ENCODE measurements at regions not wholly inside any gene's neighbourhood (a gene's known extent, or its start where the extent isn't known, plus 50 kb on each side); places are given as distances from the start of the nearest gene placed in this dataset.

- POLR2A ChIA-PET: no interaction called here
- H3K36me3 Mint-ChIP-seq (ENCODE audit: low read depth): no peaks in the 10 kb centered on the region
- no peaks in the 10 kb centered on the region for H3K4me1 Mint-ChIP-seq
- no peaks in the 10 kb centered on the region for H3K9me3 Mint-ChIP-seq
- DNase-seq: no peak
- peaks cover 2% of the 10 kb centered on the region for H3K27me3 Mint-ChIP-seq
- no peak overlapping the region for H3K27ac Mint-ChIP-seq
- CTCF ChIA-PET: no interaction called here
- H3K4me3 Mint-ChIP-seq: no peak overlapping the region
Observed at GRCh38 chr4:3661989-3662388, 104.2 kb upstream of the ADRA2C start.

- Mint-ChIP-seq H3K27me3 (peaks cover 2% of the 10 kb centered on the region), H3K4me3 (no peak overlapping the region), H3K36me3 (ENCODE audit: low read depth) (no peaks in the 10 kb centered on the region), H3K9me3 (no peaks in the 10 kb centered on the region), H3K4me1 (no peaks in the 10 kb centered on the region), H3K27ac (no peak overlapping the region)
- ChIA-PET CTCF (no interaction called here), POLR2A (no interaction called here)
- DNase-seq: no peak
Observed at GRCh38 chr4:3660928-3661515, 105.2 kb upstream of the ADRA2C start.

DNA sequence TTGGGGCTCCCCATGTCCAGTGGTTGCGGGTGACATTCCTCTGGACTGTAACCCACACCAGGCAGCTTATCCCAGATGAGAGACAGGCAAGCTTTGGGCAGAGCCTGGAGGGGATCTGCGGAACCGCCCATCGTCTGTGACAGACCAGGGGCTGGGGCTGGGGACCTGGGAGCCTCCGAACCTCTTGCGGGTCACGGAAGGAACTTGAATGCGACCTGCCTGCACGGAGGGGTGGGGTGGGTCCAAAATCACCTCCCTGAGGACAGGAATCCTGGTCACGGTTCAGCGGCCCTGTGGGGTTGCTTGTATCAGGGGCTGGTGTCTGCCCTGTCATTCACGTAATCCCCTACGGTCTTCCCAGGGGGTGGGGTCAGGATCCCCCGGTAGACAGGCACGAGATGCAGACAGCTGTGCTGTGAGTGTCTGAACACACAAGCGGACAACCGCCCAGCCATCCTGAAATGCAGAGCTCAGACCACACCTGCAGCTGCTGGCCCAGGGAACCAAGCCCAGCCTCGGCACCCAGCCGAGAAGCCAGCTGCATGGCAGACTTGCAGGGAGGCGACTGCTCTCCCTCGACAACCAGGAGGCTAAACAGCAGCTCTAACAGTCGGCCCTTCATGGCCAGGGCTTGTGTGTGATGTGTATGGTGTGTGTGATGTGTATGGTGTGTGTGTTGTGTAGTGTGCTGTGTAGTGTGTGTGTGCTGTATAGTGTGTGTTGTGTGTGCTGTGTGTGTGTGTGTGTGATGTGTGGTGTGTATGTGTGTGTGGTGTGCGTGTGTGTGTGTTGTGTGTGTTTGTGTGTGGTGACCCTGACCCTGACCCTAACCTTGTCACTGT lies 105.9 kb upstream of the ADRA2C start:
- Mint-ChIP-seq H3K9me3 (no peaks in the 10 kb centered on the region), H3K36me3 (ENCODE audit: low read depth) (no peaks in the 10 kb centered on the region), H3K27me3 (peaks cover 2% of the 10 kb centered on the region), H3K27ac (no peak overlapping the region), H3K4me1 (no peaks in the 10 kb centered on the region), H3K4me3 (no peak overlapping the region)
- DNase-seq: no peak
- CTCF ChIA-PET: no interaction called here
- POLR2A ChIA-PET: no interaction called here

GRCh38 chr4:3659131-3659530 lies 107.1 kb upstream of the ADRA2C start:
- no peak overlapping the region for H3K27ac Mint-ChIP-seq
- H3K4me1 Mint-ChIP-seq: no peaks in the 10 kb centered on the region
- DNase-seq: no peak
- H3K4me3 Mint-ChIP-seq: no peak overlapping the region
- ChIA-PET CTCF (no interaction called here), POLR2A (no interaction called here)
- H3K27me3 Mint-ChIP-seq: peaks cover 2% of the 10 kb centered on the region
- no peaks in the 10 kb centered on the region for H3K9me3 Mint-ChIP-seq
- no peaks in the 10 kb centered on the region for H3K36me3 Mint-ChIP-seq (ENCODE audit: low read depth)

GRCh38 chr4:3658530-3658913 lies 107.7 kb upstream of the ADRA2C start:
- Mint-ChIP-seq H3K27me3 (peaks cover 2% of the 10 kb centered on the region), H3K4me3 (no peak overlapping the region), H3K9me3 (no peaks in the 10 kb centered on the region), H3K36me3 (ENCODE audit: low read depth) (no peaks in the 10 kb centered on the region), H3K27ac (no peak overlapping the region), H3K4me1 (no peaks in the 10 kb centered on the region)
- CTCF ChIA-PET: no interaction called here
- POLR2A ChIA-PET: no interaction called here
- DNase-seq: no peak

DNA sequence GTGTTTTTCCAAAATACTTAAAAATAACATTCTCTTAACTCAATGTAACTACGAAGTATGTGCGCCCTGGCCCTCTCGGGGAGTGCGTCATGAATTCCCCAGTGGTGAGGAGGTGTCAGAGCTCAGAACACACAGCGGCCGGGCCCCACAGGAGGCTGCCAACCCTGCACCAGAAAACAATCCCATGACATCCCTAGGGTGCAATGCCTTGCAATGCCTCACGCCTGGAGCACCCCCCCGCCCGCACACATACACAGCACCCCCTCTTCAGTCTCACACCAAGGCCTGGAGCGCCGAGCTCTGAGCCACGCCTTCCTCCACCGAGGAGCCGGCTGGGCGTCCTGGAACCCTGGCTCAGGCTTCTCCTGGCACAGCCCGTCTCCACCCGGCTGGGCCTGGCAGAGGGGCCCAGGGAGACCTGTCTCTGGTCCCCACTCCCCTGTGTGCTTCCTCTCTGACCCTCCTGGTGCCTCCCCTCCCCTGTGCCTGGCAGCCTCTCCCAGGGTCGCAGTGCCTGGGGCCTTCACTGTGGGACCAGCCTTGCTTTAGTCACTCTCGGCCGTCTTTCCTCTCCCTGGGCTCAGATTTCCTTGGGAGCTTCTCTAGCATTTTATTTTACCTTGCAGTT lies 108.2 kb upstream of the ADRA2C start:
- H3K36me3 Mint-ChIP-seq (ENCODE audit: low read depth): no peaks in the 10 kb centered on the region
- H3K9me3 Mint-ChIP-seq: no peaks in the 10 kb centered on the region
- POLR2A ChIA-PET: no interaction called here
- no peak overlapping the region for H3K4me3 Mint-ChIP-seq
- H3K4me1 Mint-ChIP-seq: no peaks in the 10 kb centered on the region
- CTCF ChIA-PET: no interaction called here
- DNase-seq: no peak
- H3K27ac Mint-ChIP-seq: no peak overlapping the region
- peaks cover 2% of the 10 kb centered on the region for H3K27me3 Mint-ChIP-seq

- Mint-ChIP-seq H3K27ac (no peak overlapping the region), H3K27me3 (peaks cover 2% of the 10 kb centered on the region), H3K36me3 (ENCODE audit: low read depth) (no peaks in the 10 kb centered on the region), H3K4me3 (no peak overlapping the region), H3K4me1 (no peaks in the 10 kb centered on the region), H3K9me3 (no peaks in the 10 kb centered on the region)
- no peak for DNase-seq
- POLR2A ChIA-PET: no interaction called here
- CTCF ChIA-PET: no interaction called here
Observed at GRCh38 chr4:3656416-3657356, 109.5 kb upstream of the ADRA2C start.

DNA sequence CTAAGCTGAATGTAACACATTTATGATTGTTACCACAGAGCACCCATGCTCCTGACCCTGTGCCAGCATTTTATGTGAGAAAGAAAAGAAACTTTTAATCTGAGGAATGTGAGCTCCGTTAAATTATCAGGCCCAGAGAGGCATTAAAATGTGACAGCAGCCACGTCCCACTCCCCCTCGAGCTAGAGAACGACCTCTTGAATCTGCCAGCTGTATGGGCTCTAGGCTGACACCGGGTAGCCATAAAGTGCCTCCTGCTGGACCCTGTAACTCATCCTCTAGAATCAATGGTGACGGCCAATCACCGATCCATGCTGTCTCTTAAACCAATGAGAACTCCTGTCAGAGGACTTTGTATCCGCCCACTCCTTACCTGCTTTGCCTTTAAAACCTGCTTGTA lies 110.2 kb upstream of the ADRA2C start:
- POLR2A ChIA-PET: no interaction called here
- H3K4me3 Mint-ChIP-seq: no peak overlapping the region
- H3K36me3 Mint-ChIP-seq (ENCODE audit: low read depth): no peaks in the 10 kb centered on the region

DNA sequence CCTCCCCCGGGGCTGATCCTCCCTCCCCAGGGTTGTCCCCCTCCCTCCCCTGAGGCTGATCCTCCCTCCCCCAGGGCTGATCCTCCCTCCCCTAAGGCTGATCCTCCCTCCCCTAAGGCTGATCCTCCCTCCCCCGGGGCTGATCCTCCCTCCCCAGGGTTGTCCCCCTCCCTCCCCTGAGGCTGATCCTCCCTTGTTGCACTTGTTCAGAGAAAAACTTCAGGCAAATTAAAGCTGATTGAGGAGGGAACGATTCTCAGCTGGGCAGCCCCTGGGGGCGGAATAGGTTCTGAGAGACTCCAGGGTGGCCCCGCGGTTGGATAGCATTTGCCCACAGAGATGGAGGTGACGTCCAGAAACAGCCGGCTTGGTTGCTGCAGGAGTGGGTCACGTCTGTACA lies 110.7 kb upstream of the ADRA2C start:
- DNase-seq: no peak
- Mint-ChIP-seq H3K4me1 (no peaks in the 10 kb centered on the region), H3K27ac (no peak overlapping the region), H3K9me3 (no peaks in the 10 kb centered on the region), H3K4me3 (no peak overlapping the region), H3K27me3 (peaks cover 2% of the 10 kb centered on the region), H3K36me3 (ENCODE audit: low read depth) (no peaks in the 10 kb centered on the region)
- ChIA-PET POLR2A (no interaction called here), CTCF (no interaction called here)

More for the DNA sequence above, 110.2 kb upstream of the ADRA2C start:
- H3K27me3 Mint-ChIP-seq: peaks cover 2% of the 10 kb centered on the region
- CTCF ChIA-PET: no interaction called here
- H3K4me1 Mint-ChIP-seq: no peaks in the 10 kb centered on the region
- no peak overlapping the region for H3K27ac Mint-ChIP-seq
- no peaks in the 10 kb centered on the region for H3K9me3 Mint-ChIP-seq
- no peak for DNase-seq

DNA sequence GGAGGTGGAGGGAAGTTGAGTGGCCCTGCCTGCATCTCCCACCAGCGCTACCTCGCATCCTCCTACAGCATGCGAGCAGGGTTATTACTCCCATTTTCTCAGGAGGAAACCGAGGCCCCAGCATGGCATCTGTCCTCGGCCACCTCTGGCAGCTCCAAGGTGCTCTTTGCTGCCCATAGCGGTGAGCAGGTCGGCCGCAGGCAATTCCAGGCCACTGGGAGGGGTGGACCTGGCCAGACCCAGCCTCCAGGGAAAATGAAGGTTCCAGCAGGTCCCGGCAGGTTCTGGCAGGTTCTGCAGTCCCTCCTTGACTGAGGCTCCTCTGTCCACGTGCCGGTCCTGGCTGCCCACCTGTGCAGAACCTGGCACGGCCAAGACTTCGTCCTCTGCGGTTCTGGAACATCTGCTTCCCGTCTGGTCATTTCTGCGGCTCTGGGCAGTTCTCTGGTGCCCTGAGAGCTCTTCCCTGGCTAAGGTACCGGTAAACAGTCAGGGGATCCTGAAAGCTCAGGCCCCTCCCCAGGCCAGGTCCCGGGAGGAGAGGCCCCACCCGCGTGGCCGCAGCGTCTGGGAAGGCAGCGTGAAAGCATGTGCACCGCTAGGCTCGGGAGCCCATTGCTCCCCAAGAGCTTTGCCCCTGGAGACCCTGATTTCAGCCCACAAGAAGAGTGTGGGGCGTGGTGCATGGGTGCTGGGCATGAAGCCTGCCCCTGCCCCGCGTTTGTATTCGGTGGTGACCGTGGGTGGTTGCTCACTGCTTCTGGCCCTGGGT lies 112.0 kb upstream of the ADRA2C start:
- Mint-ChIP-seq H3K27ac (no peak overlapping the region), H3K36me3 (ENCODE audit: low read depth) (no peaks in the 10 kb centered on the region), H3K4me3 (no peak overlapping the region), H3K27me3 (peaks cover 2% of the 10 kb centered on the region), H3K4me1 (no peaks in the 10 kb centered on the region), H3K9me3 (no peaks in the 10 kb centered on the region)
- ChIA-PET POLR2A (no interaction called here), CTCF (interaction anchor here (0.6 kb wide), 1 partner anchor 34 kb away, joined by 3 read pairs; no protein-coding TSS in a partner anchor)
- DNase-seq: no peak

DNA sequence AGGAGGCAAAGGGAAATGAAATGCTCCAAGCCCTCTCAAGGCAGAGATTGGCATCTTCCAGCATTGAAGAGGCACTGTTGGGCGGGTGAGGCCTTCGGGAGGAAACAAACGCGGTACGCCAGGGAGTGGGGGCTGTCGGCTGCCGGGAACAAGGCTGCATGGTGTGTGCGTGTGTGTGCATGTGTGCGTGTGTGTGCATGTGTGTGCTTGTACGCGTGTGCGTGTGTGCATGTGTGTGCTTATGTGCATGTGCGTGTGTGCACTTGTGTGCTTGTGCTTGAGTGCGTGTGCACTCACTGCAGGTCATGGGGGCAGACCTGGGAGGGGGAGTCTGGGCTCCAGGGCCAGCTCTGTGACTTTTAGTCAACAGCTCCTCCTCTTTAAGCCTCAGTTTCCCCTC lies 113.6 kb upstream of the ADRA2C start:
- Mint-ChIP-seq H3K4me3 (no peak overlapping the region), H3K27me3 (no peaks in the 10 kb centered on the region), H3K27ac (no peak overlapping the region), H3K4me1 (no peaks in the 10 kb centered on the region), H3K36me3 (ENCODE audit: low read depth) (no peaks in the 10 kb centered on the region), H3K9me3 (no peaks in the 10 kb centered on the region)
- no peak for DNase-seq
- ChIA-PET POLR2A (no interaction called here), CTCF (no interaction called here)

- H3K27ac Mint-ChIP-seq: no peak overlapping the region
- CTCF ChIA-PET: no interaction called here
Observed at GRCh38 chr4:3651267-3651845, 114.8 kb upstream of the ADRA2C start.

More at GRCh38 chr4:3651267-3651845, 114.8 kb upstream of the ADRA2C start:
- DNase-seq: no peak
- POLR2A ChIA-PET: no interaction called here
- H3K27me3 Mint-ChIP-seq: no peaks in the 10 kb centered on the region
- H3K9me3 Mint-ChIP-seq: no peaks in the 10 kb centered on the region
- no peak overlapping the region for H3K4me3 Mint-ChIP-seq
- no peaks in the 10 kb centered on the region for H3K36me3 Mint-ChIP-seq (ENCODE audit: low read depth)
- no peaks in the 10 kb centered on the region for H3K4me1 Mint-ChIP-seq

All from activated CD4-positive, alpha-beta T cell treated with anti-CD3 and anti-CD28 coated beads, Interleukin-2, amount 10 ng/mL, durations not matched to agents 7 days and 5 days (primary cell).